A549 (cell line): ENCODE measurements at regions not wholly inside any gene's neighbourhood (a gene's known extent, or its start where the extent isn't known, plus 50 kb on each side); places are given as distances from the start of the nearest gene placed in this dataset.

Experiments used
- ATAC-seq, 2 experiments: fragments of 200-7000 bp in 1 of 2; fragments of >200 bp in 1 of 2; cut with Nextera tagmentation in 1 of 2; cut with Tn5 transposase in 1 of 2; 3 replicates each; pipeline versions ENCODE4 v1.8.0 to v1.9.1; 2018 to 2020; ENCODE audit warnings: mild to moderate bottlenecking in 1 of 2, moderate library complexity in 1 of 2
- CTCF ChIA-PET: fragments of 300-600 bp; sonication (Branson Sonifier 250); formaldehyde crosslinking; extraction: SDS; loops from one replicate; lab custom pipeline; 2021; ENCODE audit warnings: antibody characterized with exemption, inconsistent platforms; lab: Yijun Ruan, JAX
- POLR2A ChIA-PET: fragments of 350-600 bp; formaldehyde crosslinking; extraction: SDS; loops from one replicate; lab custom pipeline; 2021; ENCODE audit warnings: antibody characterized with exemption, inconsistent platforms; lab: Yijun Ruan, JAX
- DNase-seq, 2 experiments: peaks; one replicate each; pipeline versions ENCODE4 v3.0.0 to v3.0.0-alpha.2; 2011 to 2016; ENCODE audit warnings: low read depth in 1 of 2, low spot score in 1 of 2
- FAIRE-seq: peaks from 2 replicates; lab custom pipeline; 2011; peaks lifted over from hg19 to GRCh38; lab: Jason Lieb, UNC
- H3K27ac ChIP-seq, 2 experiments: fragments of >200 bp; sonication (Bioruptor Twin); formaldehyde crosslinking; 3 replicates each; pipeline ENCODE4 v1.5.1; 2016 to 2017
- H3K4me1 ChIP-seq: fragments of >200 bp; sonication (Bioruptor Twin); formaldehyde crosslinking; 3 replicates; pipeline ENCODE4 v1.6.1; 2016
- H3K4me2 ChIP-seq: fragments of >200 bp; sonication (Bioruptor Twin); formaldehyde crosslinking; 3 replicates; pipeline ENCODE4 v1.6.1; 2016
- H3K4me3 ChIP-seq: fragments of >200 bp; sonication (Bioruptor Twin); formaldehyde crosslinking; 3 replicates; pipeline ENCODE4 v1.5.1; 2016
- H3K9me3 ChIP-seq: fragments of >200 bp; sonication (Bioruptor Twin); formaldehyde crosslinking; 3 replicates; pipeline ENCODE4 v1.6.1; 2016
- CEBPB ChIP-seq, 2 experiments: fragments of >200 bp in 1 of 2; sonication (Bioruptor Twin) in 1 of 2; formaldehyde crosslinking in 1 of 2; IDR thresholded peaks; 2 replicates each; pipeline ENCODE4 v1.6.1; 2012 to 2016
- CHD4 ChIP-seq: fragments of 200-600 bp; sonication (generic); IDR thresholded peaks from 2 replicates; pipeline ENCODE4 v1.6.1; 2016; ENCODE audit warnings: antibody characterized with exemption, mild to moderate bottlenecking, borderline replicate concordance
- CTCF ChIP-seq: fragments of >200 bp; sonication (Bioruptor Twin); formaldehyde crosslinking; IDR thresholded peaks from 3 replicates; pipeline ENCODE4 v1.5.1; 2016
- ELK1 ChIP-seq: fragments of 150-350 bp; IDR thresholded peaks from 2 replicates; pipeline ENCODE4 v1.6.1; 2014; ENCODE audit warnings: low read depth, mild to moderate bottlenecking, low read length
- FOSL2 ChIP-seq, 2 experiments: fragments of 450-650 bp in 1 of 2; fragments of >200 bp in 1 of 2; sonication (Bioruptor Twin) in 1 of 2; formaldehyde crosslinking; IDR thresholded peaks; 2 replicates each; pipeline versions ENCODE4 v1.5.0 to v1.6.1; 2016 to 2020; ENCODE audit warnings: mild to moderate bottlenecking in 1 of 2, moderate library complexity in 1 of 2
- GATA3 ChIP-seq: IDR thresholded peaks from 2 replicates; pipeline ENCODE4 v1.6.1; 2012; ENCODE audit warnings: borderline replicate concordance
- HDAC2 ChIP-seq: fragments of 200-600 bp; sonication (generic); IDR thresholded peaks from 2 replicates; pipeline ENCODE4 v1.6.1; 2016
- HOXB5 ChIP-seq: fragments of 250-450 bp; sonication (Bioruptor Pico); IDR thresholded peaks from 2 replicates; pipeline ENCODE4 v1.5.0; 2020; ENCODE audit warnings: mild to moderate bottlenecking, moderate library complexity
- JUN ChIP-seq, 2 experiments: fragments of >200 bp; sonication (Bioruptor Twin); formaldehyde crosslinking; IDR thresholded peaks; 2 replicates in 1 of 2; 3 replicates in 1 of 2; pipeline ENCODE4 v1.6.1; 2016 to 2017
- JUNB ChIP-seq: fragments of >200 bp; sonication (Bioruptor Twin); formaldehyde crosslinking; IDR thresholded peaks from 2 replicates; pipeline ENCODE4 v1.6.1; 2016
- KDM5A ChIP-seq: fragments of 200-600 bp; sonication (generic); IDR thresholded peaks from 2 replicates; pipeline ENCODE4 v1.6.1; 2016; ENCODE audit warnings: antibody characterized with exemption, mild to moderate bottlenecking
- MAFK ChIP-seq: fragments of 450-650 bp; IDR thresholded peaks from 2 replicates; pipeline ENCODE4 v1.6.1; 2014; ENCODE audit not compliant: partially characterized antibody
- MAZ ChIP-seq: fragments of 150-350 bp; IDR thresholded peaks from 2 replicates; pipeline ENCODE4 v1.6.1; 2014; ENCODE audit warnings: antibody characterized with exemption, low read depth, low read length, borderline replicate concordance
- NPAS2 ChIP-seq: fragments of 250-450 bp; sonication (Bioruptor Pico); IDR thresholded peaks from 2 replicates; pipeline ENCODE4 v1.8.0; 2022; ENCODE audit warnings: mild to moderate bottlenecking, moderate library complexity, borderline replicate concordance
- NR3C1 ChIP-seq: fragments of >200 bp; sonication (Bioruptor Twin); formaldehyde crosslinking; IDR thresholded peaks from 3 replicates; pipeline ENCODE4 v1.6.1; 2017
- POLR2A ChIP-seq: IDR thresholded peaks from 2 replicates; pipeline ENCODE4 v1.6.1; 2012; ENCODE audit warnings: mild to moderate bottlenecking, low read length
- RCOR1 ChIP-seq: fragments of 150-350 bp; IDR thresholded peaks from 2 replicates; pipeline ENCODE4 v1.6.1; 2014; ENCODE audit warnings: antibody characterized with exemption, low read length, low read depth
- RNF2 ChIP-seq: fragments of 200-600 bp; sonication (generic); IDR thresholded peaks from 2 replicates; pipeline ENCODE4 v1.6.1; 2016; ENCODE audit warnings: low read depth, mild to moderate bottlenecking, antibody characterized with exemption, moderate library complexity, borderline replicate concordance
- SMC3 ChIP-seq: fragments of >200 bp; sonication (Bioruptor Twin); formaldehyde crosslinking; IDR thresholded peaks from 3 replicates; pipeline ENCODE4 v1.6.1; 2018; ENCODE audit warnings: inconsistent platforms
- SREBF2 ChIP-seq: fragments of 450-650 bp; IDR thresholded peaks from 2 replicates; pipeline ENCODE4 v1.6.1; 2014; ENCODE audit warnings: mild to moderate bottlenecking, moderate library complexity
- TP53 ChIP-seq: fragments of 250-450 bp; sonication (Bioruptor Pico); IDR thresholded peaks from 2 replicates; pipeline ENCODE4 v1.5.0; 2021; ENCODE audit warnings: mild to moderate bottlenecking, moderate library complexity
- WGBS: methylation state at CpG from one replicate; pipeline ENCODE4 v1.1.6; 2017; ENCODE audit errors: missing lambda C conversion rate; 5-methylcytosine and 5-hydroxymethylcytosine counted together

- POLR2A ChIA-PET: no interaction called here
- CTCF ChIA-PET: interaction anchor here (1.1 to 1.2 kb wide), 2 partner anchors 79 to 128 kb away, joined by 3 to 5 read pairs; no protein-coding TSS in a partner anchor
- 89% methylated on average over 2 of the region's 2 CpGs for WGBS
These were observed 62.4 kb upstream of the PIAS1 start for GRCh38 chr15:67991706-67992105.

DNA sequence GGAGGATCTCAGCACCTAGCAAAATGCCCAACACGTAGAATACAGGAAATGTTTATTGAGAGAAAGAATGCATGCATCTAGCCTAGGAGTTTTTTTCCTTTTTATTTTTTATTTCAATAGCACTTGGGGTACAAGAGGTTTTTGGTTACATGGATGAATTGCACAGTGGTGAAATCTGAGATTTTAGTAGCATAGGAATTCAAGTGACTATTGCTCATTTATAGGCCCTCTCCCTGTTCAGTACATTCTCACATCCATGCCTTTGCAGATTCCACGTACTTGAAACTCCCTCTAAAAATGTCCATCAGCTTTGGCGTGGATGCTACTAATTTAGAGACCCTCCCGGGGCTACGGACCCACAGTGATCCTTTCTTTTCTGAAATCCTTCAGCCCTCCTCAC, 61.7 kb upstream of the PIAS1 start:
- Histone ChIP-seq H3K4me3 (no peak overlapping the region), H3K9me3 (no peaks in the 10 kb centered on the region), H3K4me1 (peaks cover 3% of the 10 kb centered on the region), H3K4me2 (no peak overlapping the region), H3K27ac (no peak overlapping the region)
- POLR2A ChIA-PET: no interaction called here
- DNase-seq (no peak), FAIRE-seq (no peak), ATAC-seq (no peak)
- WGBS: 77% methylated on average over 5 of the region's 5 CpGs
- no peak for TF ChIP-seq ELK1
- TF ChIP-seq CHD4: no peak
- TF ChIP-seq MAZ: no peak
- no peak for TF ChIP-seq HDAC2
- no peak for TF ChIP-seq NR3C1
- no peak for TF ChIP-seq CEBPB (IDR thresholded peaks at IDR 0.05)
- CTCF ChIA-PET: interaction anchor here (1.1 to 1.2 kb wide), 2 partner anchors 80 to 129 kb away, joined by 3 to 5 read pairs; no protein-coding TSS in a partner anchor

More at GRCh38 chr15:67991706-67992105, 62.4 kb upstream of the PIAS1 start:
- Histone ChIP-seq H3K4me3 (no peak overlapping the region), H3K9me3 (no peaks in the 10 kb centered on the region), H3K4me2 (no peak overlapping the region), H3K27ac (no peak overlapping the region), H3K4me1 (no peaks in the 10 kb centered on the region)
- TF ChIP-seq HDAC2: no peak
- DNase-seq (no peak), FAIRE-seq (no peak), ATAC-seq (no peak)

DNA sequence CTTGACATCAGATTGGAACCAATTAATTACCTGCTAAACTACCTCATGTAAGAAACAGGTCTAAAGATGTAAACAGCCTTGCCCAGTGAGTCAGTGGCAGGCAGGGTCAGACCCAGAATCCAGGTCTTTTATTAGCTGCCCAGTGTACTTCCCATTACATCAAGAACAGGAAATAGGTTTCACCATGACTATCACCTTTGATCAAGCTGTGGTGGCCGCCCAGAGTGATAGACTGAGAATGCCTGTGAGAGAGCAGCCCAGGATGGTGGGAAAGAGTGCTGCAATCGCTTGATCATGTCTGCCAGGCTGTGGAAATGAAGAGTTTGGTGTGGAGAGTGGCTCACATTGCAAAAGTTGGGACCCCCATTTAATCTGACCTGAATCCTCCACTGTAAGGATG, 61.3 kb upstream of the PIAS1 start:
- ChIA-PET POLR2A (no interaction called here), CTCF (no interaction called here)
- WGBS: 94% methylated on average over 2 of the region's 2 CpGs
- Histone ChIP-seq H3K4me2 (no peak overlapping the region), H3K4me3 (no peak overlapping the region), H3K9me3 (no peaks in the 10 kb centered on the region), H3K4me1 (peaks cover 7% of the 10 kb centered on the region), H3K27ac (no peak overlapping the region)
- TF ChIP-seq RNF2 (no peak), CTCF (no peak), POLR2A (no peak), NPAS2 (CRISPR knock-in tag) (no peak)
- FAIRE-seq (no peak), ATAC-seq (no peak), DNase-seq (peak in 1 of 2 experiments; percentile 21)

DNA sequence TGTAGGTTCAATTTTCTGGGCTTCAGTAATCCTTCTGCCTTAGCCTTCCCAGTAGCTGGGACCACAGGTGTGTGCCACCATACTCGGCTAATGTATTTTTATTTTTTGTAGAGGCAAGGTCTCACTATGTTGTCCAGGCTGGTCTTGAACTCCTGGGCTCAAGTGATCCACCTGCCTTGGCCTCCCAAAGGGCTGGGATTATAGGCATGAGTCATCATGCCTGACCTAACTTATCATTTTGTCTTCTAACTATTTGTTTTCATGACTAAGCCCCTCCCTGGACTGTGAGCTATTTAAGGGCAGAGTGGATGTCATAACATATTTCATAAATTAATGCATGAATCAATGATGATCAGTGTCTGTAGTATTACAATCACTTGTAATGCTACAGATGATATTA, 56.1 kb upstream of the PIAS1 start:
- H3K4me2 ChIP-seq: peak overlapping the region; percentile 84
- CTCF ChIA-PET: interaction anchor here (0.7 to 2.4 kb wide), 7 partner anchors 13 to 137 kb away, joined by 3 to 13 read pairs (median 3); partner anchors contain the start of gene PIAS1
- peak overlapping the region; percentile 71 to 76 for H3K27ac ChIP-seq
- no peaks in the 10 kb centered on the region for H3K9me3 ChIP-seq
- FAIRE-seq (peak; percentile 28), ATAC-seq (peak; percentile 53 to 72; a peak in 4 of 6 replicates), DNase-seq (peak; percentile 47 to 78)
- POLR2A ChIA-PET: interaction anchor here (1.8 to 2.4 kb wide), 2 partner anchors 57 to 82 kb away, joined by 14 to 16 read pairs; partner anchors contain the start of gene PIAS1
- peaks cover 30% of the 10 kb centered on the region for H3K4me1 ChIP-seq
- WGBS: 76% methylated on average over 1 of the region's 1 CpG
- TF ChIP-seq GATA3: peak; percentile 15; the same call in 1 of the 2 replicates
- TF ChIP-seq SREBF2: no peak
- 0 out of 3 replicates have a peak, but pooled peaks have one; percentile 14 for TF ChIP-seq SMC3
- peak; percentile 77 for TF ChIP-seq FOSL2 (IDR thresholded peaks at IDR 0.05)
- TF ChIP-seq FOSL2 (CRISPR knock-in tag; IDR thresholded peaks at IDR 0.05): peak; percentile 98
- 0 out of 2 replicates have a peak, but pooled peaks have one; percentile 51 for TF ChIP-seq RCOR1
- peak; percentile 85 for TF ChIP-seq JUNB
- TF ChIP-seq JUN (IDR thresholded peaks at IDR 0.05): peak in 1 of 2 experiments; percentile 11; a peak in 1 of 5 replicates
- TF ChIP-seq TP53: no peak
- peak; percentile 9 for TF ChIP-seq MAFK
- TF ChIP-seq HOXB5 (CRISPR knock-in tag): peak; percentile 77; the same call in 1 of the 2 replicates
- TF ChIP-seq KDM5A: no peak
- TF ChIP-seq, all 56 proteins: peak for 8
- H3K4me3 ChIP-seq: peak overlapping the region; percentile 18; the same call in 1 of the 3 replicates
